ENCODE measurements at regions not wholly inside any gene's neighbourhood (a gene's known extent, or its start where the extent isn't known, plus 50 kb on each side); places are given as distances from the start of the nearest gene placed in this dataset.
"Not testable (repeated sequence)": the region's sequence is repeated elsewhere in the genome, so short reads cannot be mapped to it uniquely, and the experiment has no call there.

DNA sequence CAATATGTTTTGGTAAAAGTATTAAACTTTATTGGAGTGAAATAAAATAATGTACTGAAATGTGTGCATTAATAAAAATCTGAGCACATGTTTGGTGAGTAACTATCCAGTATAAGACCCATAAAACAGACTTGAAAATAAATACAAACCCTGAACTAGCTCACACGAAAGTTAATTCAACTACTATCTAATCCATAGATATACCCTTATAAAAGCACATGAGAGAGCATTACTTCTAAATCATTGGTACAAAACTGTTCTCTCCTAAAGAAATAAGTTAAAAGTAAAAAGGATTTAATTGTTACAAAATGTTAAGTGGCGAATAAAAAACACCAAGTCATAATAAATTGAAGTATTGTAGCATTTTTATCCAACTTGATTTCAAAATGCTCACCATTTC lies 295.6 kb downstream of the PTPRC start:
- DNase-seq (ENCODE audit: low read depth), result no peak

DNA sequence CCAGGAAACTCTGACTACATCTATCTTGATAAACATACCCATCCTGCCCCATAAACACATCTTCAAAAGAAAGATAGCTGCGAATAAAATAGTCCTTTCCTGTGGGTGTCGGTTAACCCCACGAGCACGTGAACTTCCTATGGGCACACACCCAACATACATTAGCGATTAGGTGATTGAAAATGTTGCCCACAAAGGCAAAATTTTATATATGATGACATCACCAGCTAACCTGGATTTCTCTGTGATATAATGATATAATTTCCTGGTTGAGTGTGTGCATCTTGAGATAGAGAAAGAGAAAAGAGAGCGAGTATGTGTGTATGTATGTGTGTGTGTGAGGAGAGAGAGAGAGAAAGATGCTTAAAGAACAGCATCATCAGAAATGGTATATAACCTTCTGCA lies 296.1 kb downstream of the PTPRC start:
- DNase-seq (ENCODE audit: low read depth), result peak; percentile 31

- DNase-seq (ENCODE audit: low read depth), result peak; percentile 48
Measured at GRCh38 chr1:198935306-198935921, 296.6 kb downstream of the PTPRC start.

GRCh38 chr1:198936371-198937083 lies 297.7 kb downstream of the PTPRC start:
- no peak for DNase-seq (ENCODE audit: low read depth)

DNA sequence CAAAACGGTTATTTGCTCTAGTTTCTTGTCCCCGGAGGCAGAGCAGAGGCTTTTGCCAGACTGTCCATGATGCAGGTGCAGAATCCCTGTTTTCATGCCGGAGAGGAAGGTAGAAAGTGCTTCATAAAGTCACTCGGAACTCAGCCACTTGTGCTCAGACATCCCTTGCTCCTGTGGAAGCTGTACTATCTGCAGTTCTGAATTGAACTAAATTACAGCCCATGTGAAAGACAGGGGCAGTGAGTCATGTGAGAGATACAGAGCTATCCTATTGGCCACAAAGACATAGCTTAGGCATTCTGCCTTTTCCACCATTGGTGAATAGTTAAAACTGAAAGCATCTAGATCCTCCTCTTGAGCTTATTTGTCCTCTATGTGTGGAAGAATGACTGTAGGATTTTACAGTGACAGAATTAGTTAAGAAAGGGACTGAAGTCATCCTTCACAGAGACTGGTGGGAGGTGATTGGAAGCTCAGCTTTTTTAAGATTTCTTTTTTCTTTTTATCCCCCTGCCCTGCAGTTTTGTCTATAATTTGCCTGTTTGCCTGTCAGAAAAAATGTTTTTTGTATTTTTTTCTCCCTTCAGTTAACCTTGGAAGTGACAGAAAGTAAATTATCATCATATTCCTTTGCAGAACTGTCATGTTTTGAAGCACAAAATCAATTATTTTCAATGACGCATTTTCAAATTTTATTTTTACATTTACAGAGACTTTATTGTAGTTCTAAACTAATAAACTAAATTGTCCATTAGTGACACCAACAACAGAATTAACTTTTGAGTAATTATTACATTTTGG lies 298.6 kb downstream of the PTPRC start:
- no peak for DNase-seq (ENCODE audit: low read depth)

DNA sequence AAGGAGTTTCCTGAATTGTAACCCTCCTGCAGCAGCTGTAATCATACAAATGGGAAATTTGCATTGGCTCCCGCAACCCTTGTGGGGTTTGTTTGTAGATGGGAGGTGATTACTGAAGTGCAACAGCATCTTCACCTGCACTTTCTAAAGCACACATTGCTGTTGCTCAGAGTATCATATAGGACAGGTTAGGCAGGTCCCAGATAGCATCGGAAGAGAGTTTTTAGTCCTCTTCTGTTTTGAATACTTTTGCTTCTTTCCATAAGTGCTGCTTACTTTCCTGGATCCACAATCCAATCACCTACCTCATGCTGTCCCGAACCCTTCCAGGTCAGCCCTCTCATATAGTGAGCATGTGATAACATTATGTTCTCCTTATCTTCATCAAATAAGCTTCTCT lies 300.4 kb downstream of the PTPRC start:
- no peak for DNase-seq (ENCODE audit: low read depth)

DNA sequence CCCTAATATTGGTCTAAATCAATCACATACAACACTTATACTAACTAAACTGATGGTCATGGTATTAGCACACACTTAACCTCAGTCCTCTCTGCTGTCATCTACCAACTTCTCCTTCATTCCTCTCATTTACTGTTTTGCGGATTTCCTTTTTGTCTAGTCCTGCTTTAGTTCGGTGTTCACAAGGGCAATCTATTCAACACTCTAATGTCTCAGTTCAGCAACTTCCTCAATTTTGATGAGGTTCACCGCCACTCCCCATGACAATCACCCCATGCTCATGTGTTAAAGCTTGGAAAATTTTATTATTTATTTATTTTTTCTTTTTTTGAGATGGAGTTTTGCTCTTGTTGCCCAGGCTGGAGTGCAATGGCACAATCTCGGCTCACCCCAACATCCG lies 301.1 kb downstream of the PTPRC start:
- DNase-seq (ENCODE audit: low read depth), result no peak

DNA sequence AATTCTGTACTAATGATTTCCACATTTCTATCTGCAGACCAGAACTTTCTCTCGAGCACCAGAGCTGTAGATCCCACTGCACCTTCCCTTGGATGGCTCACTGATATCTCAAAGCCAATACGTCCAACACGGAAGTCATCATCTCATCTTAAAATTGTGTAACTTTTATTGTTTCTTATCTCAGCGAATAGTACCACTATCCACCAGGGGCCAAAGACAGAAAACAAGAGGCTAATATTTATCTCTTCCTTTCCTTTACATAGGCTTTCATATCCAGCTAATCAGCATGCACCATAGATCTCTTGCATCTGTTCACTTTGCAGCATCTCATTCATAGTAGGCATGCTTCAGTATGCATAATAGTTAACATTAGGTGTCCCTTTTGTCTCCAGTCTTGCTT lies 303.6 kb downstream of the PTPRC start:
- no peak for DNase-seq (ENCODE audit: low read depth)

- DNase-seq (ENCODE audit: low read depth), result no peak
Measured at GRCh38 chr1:198943484-198944187, 304.8 kb downstream of the PTPRC start.

- DNase-seq (ENCODE audit: low read depth), result no peak
Measured at GRCh38 chr1:198947456-198947855, 308.6 kb downstream of the PTPRC start.

DNA sequence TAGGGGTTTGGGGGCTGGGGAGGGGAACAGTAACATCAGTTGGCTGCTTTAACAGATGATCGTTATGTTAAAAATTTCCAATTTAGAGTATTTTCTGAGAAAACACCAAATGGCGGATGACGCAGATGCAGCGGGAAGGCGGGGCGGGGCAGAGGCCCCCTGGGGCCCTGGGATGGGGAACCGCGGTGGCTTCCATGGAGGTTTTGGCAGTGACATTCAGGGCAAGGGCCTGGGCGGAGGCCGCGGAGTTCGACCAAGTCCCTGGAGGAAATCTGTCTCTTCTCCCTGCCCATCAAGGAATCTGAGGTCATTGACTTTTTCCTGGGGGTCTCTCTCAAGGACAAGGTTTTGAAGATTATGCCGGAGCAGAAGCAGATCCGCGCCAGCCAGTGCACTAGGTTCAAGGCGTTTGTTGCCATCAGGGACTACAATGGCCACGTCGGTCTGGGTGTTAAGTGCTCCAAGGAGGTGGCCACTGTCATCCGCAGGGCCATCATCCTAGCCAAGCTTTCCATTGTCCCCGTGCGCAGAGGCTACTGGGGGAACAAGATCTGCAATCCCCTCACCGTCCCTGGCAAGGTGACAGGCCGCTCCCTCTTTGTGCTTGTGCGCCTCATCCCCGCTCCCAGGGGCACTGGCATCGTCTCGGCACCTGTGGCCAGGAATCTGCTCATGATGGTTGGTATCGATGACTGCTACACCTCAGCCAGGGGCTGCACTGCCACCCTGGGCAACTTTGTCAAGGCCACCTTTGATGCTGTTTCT lies 310.2 kb downstream of the PTPRC start:
- DNase-seq (ENCODE audit: low read depth), result no peak

DNA sequence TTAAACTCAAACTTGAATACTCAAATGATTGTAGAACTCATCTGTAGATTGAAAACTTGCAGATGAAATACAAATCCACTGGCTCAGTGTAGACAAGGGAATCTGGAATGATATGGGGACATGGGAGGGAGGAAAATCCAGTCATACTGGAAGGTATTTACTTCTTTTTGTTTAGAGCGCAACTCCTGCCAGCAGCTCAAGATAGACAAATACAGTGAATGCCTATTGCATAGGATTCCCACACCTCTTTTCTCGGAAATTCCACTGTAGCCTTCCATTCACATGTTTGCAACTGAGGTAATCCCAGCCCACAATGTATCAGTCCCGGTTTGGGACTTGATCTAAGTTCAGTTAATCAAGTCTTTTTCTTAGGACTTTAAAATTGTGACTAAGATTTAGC lies 311.2 kb downstream of the PTPRC start:
- DNase-seq (ENCODE audit: low read depth), result no peak

GRCh38 chr1:198955085-198955484 lies 316.2 kb downstream of the PTPRC start:
- DNase-seq (ENCODE audit: low read depth), result no peak

DNA sequence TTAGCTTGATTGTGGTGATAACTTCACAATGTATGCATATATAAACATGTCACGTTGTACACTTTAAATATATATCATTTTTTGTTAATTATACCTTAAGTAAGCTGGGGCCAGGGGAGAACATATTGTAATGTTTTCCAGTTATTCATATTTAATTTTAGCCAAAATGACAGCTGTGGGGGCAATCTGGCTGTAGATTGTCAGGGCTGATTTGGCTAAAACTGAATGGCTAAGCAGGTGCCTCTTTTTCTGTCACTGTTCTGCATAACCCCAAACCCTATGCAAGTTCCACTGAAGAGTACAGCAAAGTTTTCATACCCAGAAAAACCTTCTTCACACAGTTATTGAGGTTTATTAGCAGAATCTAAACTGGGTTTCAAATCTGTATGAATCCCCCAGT lies 318.2 kb downstream of the PTPRC start:
- DNase-seq (ENCODE audit: low read depth), result no peak

DNA sequence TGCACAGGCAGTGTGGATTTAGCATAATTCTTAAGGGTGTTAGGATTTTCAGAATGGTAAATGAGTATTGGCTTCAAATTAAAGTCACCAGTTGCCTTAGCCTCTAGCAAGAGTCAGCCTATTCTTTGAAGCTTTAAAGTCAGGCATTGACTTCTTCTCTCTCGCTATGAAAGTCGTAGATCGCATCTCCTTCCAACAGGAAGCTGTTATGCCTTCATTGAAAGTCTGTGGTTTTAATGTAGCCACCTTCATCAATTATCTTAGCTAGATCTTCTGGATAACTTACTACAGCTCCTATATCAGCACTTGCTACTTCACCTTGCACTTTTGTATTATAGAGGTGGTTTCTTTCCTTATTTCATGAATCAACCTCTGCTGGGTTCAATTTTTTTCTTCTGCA lies 320.2 kb downstream of the PTPRC start:
- no peak for DNase-seq (ENCODE audit: low read depth)

- DNase-seq (ENCODE audit: low read depth), result no peak
Measured at GRCh38 chr1:198959676-198960075, 320.8 kb downstream of the PTPRC start.

DNA sequence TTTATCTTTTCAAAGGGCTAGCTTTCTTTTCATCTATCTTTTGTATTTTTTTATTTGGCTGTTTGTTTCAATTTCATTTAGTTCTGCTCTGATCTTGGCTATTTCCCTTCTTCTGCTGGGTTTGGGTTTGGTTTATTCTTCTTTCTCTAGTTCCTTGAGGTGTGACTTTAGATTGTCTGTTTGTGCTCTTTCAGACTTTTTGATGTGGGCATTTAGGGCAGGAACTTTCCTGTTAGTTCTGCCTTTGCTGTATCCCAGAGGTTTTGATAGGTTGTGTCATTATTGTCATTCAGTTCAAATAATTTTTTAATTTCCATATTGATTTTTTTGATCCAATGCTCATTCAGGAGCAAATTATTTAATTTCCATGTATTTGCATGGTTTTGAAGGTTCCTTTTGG lies 325.0 kb downstream of the PTPRC start:
- DNase-seq (ENCODE audit: low read depth), result not testable (repeated sequence)

GRCh38 chr1:198966519-198966918 lies 327.7 kb downstream of the PTPRC start:
- DNase-seq (ENCODE audit: low read depth), result no peak

DNA sequence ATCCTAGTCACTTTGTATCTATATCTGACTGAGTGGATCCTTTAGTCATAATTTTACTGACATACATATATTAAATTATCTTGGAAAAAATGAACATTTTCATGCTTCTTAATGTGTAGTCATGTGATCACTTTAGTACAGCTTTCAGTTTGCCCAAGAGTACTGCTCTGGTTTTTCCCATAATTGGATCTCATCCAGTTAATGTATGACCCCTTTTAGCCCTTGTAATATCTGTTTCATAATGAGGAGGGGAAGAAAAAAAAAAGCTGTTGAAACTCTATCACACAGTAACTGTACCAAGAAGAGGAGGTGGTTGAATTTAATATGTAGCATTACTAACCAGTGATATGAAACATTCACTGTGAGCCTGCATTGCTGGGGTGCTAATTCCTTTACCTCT lies 328.7 kb downstream of the PTPRC start:
- no peak for DNase-seq (ENCODE audit: low read depth)

- no peak for DNase-seq (ENCODE audit: low read depth)
Measured at GRCh38 chr1:198968866-198969265, 330.0 kb downstream of the PTPRC start.

- no peak for DNase-seq (ENCODE audit: low read depth)
Measured at GRCh38 chr1:198969981-198970380, 331.1 kb downstream of the PTPRC start.

GRCh38 chr1:198970916-198971315 lies 332.1 kb downstream of the PTPRC start:
- DNase-seq (ENCODE audit: low read depth), result no peak
